GM21723 (cell line): ENCODE measurements at regions not wholly inside any gene's neighbourhood (a gene's known extent, or its start where the extent isn't known, plus 50 kb on each side); places are given as distances from the start of the nearest gene placed in this dataset.
"Not testable (repeated sequence)": the region's sequence is repeated elsewhere in the genome, so short reads cannot be mapped to it uniquely, and the experiment has no call there.

Experiments used
- ATAC-seq: cut with Tn5 transposase; IDR thresholded peaks from one replicate; pipeline ENCODE4 v1.9.1; 2021; ENCODE audit warnings: mild to moderate bottlenecking, moderate library complexity; ENCODE audit not compliant: unreplicated experiment

DNA sequence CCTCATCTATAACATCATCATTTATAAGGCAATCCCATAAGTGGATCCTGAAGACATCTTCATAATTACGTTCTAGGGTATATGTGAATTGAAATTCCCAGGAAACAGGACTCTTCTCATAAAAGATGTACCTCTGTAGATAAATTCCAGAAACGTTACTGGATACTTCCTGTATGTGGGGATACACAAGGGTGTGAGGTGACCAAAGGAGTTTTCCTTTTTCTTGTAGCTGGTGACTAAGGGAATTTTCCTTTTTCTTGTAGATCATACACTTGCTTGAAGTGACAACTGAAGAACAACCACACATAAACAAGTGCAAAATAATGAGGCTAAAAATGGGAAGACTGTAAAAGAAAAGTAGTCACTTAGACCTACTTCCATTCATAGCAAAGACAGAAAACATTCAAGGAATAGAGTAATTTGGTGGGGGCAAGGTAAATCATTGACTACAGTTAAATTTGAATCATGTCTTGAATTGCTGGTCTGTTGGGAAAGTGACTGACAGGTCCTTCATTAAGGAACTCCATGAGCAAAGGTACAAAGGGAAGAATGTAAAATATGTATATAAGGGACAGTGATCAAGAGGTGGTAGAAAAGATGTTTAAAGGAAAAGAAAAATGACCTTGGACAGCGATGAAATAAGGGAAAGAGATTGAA, 53.2 kb upstream of the UBE2E3 start:
- ATAC-seq, result no peak

DNA sequence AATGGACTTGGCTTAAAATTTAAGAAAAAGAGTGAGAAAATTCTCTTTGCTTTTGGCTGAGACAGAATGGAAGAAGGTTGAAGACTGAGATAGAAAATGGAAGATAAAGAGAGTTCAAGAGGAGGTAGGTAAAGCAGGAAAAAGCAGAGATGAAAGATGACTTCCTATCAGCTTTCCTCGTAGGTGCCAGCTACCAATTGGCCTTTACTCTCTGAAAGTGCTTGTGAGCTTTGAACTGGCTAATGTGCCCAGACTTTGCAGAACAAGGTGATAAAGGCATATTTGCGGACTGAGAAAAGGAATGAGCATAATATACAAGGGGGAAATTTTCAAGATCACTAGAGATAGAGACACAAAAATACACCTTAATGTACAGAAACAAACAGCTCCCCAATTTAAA, 54.7 kb upstream of the UBE2E3 start:
- ATAC-seq, result no peak

DNA sequence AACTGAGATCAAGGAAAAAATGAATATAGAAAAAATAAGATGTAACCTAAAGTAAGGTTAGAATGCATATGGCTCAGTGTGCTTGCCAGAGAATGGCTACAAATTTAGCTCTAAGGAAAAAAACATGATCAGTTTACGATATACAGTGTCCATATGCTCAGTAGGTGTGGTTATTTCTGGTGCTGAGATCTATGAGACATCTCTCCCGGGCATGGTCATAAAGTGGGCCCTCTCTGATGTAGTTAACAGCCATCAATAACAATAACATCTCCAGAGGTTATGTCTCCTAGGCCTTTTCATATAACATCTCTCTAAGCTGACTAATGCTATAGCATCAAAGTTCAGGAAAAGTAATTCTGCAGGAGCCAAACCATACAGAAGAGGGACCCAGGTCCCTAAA, 56.3 kb upstream of the UBE2E3 start:
- ATAC-seq, result no peak

DNA sequence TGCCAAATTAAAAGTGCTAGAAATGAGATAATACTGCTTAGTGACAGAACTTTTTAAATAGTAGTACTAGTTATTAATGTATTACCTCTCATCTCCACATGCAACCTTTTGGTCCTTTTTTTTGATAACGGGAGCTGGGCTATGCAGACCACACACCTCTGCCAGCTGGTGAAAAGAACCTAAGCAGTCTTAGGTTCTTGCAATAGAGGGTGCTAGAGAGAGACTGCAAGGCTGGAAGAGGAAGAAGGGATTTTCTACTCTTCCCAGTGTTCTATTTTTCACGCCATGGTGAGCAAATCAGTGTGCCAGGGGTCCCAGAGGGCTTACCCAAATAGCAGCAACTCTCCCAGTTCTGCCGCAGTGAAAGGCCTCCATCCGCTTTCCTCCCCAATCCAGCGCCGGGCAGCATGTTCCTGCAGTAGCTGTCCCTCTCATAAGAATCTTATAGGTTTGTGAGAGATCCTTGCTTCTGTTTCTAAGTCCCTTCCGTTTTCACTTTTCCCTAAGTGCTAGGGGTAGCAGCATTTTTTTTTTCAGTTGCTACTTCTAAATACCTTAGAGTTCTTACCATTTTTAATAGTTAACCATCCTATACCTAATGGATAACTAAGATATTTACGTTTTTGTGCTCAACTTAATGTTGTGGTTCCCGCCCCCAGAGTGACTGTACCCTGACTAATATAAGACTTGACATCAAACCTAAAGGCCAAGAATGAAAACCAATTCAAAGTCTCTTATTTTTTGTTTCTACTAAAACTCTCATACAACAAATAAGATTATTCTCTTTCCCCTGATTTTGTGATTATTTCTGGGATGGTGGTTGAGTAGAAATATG, 69.4 kb upstream of the UBE2E3 start:
- no peak for ATAC-seq

DNA sequence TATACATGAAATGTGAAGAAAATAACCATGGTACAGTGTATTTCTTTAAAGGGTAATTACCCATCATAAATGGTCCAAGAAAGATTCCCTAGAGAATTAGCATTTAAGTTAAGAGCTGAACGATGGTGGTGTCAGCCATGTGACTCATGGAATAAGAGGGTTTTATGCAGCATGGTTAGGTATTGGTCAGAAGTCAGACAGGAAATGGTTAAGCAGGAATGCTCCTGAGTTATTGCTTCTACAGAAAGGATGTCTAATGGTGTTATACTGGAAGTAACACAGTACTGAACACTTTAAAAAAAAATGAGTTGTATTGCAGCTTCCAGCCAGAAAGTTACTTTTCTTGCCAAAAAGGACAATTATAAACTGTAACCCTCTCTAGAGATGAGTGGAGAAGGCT, 72.7 kb upstream of the UBE2E3 start:
- ATAC-seq, result no peak

DNA sequence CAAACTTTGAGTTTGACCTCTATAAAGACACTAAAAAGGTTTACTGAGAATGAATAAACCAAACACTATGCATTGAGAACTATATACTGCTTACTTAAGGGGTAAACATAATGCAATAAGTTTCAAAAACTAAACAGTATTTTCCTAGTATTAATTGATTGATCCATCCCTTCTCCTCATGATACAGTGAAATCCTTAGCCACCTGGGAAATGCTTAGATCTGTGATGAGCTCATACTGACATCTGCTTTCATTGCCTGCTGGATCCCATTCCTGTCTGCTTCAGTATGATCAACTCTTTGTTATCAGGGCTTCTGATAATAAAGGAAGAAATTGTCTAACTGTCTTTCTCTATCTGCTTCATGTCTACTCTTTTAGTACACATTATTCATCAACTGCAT, 74.9 kb upstream of the UBE2E3 start:
- no peak for ATAC-seq

DNA sequence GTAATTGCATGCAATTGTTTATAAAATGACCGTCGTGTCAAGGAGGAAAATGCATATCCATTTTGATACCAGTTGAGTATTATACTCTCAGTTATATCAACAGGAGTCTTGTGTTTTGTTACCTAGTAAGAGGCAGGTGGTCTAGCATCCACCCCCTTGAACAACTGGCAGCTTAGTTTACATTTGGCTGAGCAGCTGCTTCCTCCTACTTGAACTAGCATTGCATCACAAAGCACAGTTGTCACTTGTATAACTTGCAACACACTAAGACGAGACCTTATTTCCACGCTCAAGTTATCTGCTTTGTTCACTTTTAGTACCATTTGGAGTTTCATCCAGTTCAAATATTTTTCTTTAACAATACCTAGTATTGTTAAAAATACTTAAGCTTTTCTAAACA, 75.4 kb upstream of the UBE2E3 start:
- no peak for ATAC-seq

DNA sequence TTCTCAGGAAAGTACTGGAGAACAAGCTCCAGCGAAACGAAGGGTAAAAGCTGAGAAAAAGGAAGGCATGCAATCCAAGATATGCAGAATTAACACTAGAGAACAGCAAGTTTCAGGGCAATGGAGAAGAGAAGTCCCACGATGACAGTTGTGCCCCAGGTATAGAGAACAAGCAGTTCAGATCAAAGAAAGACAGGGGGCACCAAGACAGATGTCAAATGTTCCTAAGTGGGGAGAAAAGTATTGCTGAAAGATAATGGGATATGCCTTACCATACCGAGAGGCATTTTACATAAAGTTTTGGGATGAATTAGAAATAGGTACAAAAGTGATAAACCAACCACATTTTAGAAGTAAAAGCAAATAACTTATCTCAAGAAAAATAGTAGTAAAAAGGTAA, 79.1 kb upstream of the UBE2E3 start:
- ATAC-seq, result no peak

DNA sequence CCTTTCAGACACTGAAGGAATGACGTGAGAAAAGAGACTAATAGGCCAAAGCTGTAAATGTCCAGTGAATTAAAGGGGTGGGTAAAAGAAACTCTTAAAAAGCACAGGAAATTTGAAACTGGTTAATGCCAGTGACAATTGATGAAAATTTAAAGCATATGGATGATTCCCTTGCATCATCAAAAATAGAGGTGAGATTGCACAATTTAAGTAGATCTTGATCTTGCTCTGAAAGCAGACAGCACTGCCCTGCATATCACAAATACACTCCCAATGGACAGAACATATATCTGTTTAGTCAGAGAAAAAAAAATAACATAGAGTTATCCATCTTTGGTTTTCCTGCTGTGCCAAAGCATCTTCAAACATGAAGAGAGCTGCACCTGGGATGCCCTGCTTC, 86.7 kb upstream of the UBE2E3 start:
- no peak for ATAC-seq

DNA sequence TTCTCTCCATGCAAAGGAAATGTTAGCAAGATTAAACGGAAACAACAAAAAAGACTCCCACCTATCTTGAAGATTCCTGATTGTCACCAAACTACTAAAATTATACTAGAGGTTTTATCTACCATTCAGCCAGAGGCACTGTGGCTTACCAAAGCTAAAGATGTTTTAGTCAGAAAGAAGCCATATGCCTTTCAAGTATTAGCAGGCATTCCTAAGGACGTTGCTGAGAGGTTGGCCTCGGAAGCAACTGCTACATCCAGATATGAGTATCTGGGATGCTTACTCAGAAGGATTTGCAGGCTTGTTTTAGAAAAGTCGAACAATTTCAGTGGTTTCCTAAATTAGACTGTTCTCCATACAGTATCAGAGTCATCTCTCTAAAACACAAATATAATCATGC, 88.3 kb upstream of the UBE2E3 start:
- no peak for ATAC-seq

DNA sequence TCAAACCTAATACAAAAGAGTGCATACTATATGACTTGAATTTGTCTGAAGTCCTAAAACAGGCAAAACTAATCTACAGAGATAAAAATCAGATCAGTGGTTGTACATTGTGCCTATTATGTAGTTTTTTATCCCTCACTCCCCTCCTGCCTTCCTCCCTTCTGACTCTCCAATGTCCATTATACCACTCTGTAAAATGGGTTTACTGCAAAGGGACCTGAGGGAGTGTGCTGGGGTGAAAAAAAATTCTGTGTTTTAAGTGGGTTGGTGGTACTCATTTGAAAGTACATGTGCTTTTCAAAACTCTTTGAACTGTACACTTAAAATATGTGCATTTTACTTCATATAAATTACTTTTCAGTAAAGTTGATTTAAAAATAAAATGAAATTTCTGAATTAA, 89.0 kb upstream of the UBE2E3 start:
- no peak for ATAC-seq

DNA sequence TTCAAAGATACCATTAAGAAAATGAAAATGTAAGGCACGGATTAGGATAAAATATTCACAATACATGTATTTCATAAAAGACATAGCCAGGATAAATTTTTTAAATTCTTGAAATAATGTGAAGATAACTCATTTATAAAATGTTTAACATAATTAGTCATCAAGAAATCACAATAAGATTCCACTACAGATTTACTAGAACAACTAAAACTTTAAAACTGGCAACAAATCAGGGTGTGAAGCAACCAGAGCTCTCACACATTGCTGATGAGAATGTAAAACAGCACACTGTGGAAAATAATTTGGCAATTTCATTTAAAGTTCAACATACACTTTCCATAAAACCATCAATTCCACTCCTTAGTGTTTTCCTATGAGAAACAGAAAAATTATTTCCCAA, 89.6 kb upstream of the UBE2E3 start:
- ATAC-seq, result no peak

DNA sequence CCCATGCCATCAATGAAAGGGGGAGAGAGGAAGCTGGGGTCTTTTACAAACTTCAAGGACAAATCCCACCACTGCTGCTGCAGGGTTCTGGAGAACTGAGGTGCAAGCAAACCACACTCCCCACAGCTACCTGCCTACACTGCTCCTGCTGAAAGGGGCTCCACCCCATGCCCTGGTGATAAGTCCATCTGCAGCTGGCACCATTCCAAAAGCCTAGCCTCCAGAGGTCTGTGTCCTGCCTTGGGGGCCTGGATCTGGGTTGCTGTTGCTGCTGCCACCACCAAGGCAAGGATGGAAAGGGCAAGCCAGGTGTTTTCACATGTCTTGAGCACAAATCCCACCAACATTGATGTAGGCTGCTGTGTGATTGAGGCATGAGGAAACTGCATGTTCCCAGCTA, 97.4 kb upstream of the UBE2E3 start:
- no peak for ATAC-seq

DNA sequence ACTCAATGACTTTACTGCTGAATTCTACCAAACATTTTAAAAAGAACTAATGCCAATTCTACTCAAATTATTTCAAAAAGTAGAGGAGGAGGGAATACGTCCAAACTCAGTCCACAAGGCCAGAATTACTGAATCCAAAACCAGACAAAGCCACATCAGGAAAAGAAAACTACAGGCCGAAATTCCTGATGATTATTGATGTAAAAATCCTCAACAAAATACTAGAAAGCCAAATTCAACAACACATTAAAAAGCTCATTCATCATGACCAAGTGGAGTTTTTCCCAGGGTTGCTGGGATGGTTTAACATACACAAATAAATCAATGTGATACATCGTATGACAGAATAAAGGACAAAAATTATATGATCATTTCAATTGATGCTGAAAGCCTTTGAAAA, 103.9 kb upstream of the UBE2E3 start:
- no peak for ATAC-seq

DNA sequence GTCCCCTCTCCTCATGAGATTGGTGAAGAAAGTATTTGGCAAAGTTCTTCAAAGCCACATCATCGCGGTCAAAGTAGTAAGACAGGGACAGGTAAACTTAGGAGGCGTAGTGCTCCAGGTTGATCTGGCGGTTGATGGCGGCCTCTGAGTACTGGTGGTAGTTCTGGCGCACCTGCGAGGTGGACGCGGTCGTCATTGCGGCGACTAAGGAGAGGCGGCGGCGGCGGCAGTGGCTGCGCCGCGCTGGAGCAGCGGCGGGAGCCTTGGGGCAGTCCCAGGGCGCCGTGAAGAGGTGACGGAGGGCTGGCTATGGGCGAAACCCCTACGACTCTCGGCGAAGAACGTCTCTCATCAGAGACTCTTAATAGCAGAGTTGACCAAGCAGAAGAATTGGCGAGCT, 107.2 kb upstream of the UBE2E3 start:
- ATAC-seq, result no peak

DNA sequence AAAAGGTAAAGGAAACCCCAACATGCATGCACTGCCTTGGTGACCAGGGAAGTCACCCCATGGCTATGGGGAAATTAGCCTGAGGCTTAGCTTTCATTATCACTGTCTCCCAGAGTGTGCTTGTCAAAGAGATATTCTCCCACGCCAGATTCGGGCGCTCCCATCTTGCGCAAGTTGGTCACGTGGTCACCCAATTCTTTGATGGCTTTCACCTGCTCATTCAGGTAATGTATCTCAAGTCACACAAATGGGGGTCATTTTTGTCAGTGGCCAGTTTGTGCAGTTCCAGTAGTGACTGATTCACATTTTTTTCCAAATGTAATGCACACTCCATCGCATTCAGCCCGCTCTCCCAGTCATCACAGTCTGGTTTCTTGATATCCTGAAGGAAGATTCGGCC, 107.6 kb upstream of the UBE2E3 start:
- not testable (repeated sequence) for ATAC-seq

DNA sequence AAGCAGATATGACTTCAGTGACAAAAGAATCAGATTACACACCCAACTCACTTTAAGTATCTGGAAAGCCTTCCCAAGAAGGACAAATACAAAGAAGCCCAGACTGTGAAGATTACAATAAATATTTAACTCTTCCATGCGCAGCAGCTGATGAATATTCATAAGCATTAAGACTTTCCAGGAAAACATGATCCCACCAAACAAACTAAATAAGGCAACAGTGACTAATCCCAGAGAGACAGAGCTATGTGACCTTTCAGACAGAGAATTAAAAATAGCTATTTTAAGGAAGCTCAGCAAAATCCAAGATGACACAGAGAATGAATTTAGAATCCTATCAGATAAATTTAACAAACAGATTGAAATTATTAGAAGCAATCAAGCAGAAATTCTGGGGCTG, 108.2 kb upstream of the UBE2E3 start:
- ATAC-seq, result no peak

DNA sequence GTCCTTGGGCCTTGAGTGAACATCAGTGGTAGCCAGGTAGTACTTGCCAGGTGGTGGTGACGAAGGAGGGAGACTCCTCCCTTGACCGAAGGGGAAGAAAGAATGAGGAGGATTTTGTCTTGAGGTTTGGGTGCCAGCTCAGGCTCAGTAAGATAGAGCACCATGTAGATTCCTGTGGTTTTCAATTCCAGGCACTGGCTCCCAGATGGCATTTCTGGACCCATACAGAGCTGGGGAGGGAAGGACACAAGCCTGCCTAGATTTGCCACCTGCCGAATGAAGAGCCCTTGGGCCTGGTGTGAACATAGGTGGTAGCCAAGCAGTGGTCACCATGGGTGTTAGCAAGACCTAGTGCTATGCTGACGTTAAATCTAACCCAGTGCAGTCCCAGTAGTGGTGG, 108.8 kb upstream of the UBE2E3 start:
- no peak for ATAC-seq

DNA sequence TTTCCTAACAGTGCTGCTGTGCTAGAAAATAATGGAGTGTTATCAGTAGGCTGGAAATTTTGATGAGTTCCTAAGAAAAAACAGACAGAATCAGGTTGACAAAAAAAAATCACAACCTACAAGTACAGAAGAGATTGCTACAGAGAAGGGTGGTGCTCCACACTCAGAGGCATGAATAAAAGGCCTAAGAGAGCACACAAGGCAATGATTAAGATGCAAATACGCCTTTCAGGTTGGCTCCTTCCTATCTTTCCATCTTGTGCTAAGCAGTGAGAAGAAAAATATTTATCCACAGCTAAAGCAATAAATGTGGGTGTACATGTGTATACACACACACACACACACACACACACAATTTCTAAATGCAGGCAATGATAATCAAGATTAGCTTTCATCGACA, 130.6 kb upstream of the UBE2E3 start:
- no peak for ATAC-seq

DNA sequence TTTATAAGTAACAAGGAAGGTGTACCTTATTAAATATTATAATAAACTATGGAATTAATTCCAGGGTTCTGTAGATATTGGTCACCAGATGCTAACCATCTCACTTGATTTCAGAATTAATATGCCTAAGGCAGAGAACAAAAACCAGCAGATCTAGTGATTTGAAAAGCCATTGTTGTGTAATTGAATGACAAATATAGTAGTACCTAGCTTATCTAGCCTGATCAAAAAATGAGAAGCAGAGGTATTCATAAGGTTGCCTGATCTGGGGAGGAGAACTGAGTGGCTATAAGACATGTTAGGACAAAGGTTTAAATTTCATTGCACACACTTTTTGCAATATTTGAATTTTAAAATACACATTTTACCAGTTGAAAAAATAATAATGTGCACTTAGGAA, 132.0 kb upstream of the UBE2E3 start:
- ATAC-seq, result no peak

DNA sequence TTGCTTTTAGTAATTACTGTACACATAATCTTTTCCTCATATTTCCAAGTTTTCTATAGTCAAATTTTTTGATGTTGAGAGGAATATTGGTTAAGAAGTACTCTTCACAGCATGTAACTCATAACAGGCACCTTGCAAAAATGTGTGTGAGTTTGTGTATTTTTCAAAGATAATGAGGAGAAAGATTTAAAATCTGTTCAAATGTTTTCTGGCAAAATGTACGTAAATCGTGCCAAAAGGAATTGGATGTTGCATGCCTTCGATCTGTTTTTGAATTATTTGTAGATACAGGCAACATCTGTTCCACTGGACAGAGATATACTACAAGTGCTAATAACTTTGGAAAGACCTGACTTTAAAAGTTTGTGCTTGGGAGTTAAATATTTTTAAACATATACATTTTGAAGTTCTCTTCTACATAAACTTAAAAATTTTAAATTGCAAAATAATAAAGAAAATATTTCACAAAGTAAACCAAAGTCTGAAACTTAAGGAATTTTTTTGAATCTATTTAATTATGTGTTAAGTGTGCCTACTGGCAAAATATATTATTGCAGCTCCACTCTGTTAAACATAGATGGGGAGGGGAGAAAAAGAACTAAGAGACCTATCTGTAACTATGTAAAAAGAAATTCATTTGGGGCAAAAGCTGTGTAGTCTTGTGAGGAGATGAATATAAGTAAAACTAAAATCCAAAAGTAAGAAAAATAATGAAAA, 133.5 kb upstream of the UBE2E3 start:
- no peak for ATAC-seq

DNA sequence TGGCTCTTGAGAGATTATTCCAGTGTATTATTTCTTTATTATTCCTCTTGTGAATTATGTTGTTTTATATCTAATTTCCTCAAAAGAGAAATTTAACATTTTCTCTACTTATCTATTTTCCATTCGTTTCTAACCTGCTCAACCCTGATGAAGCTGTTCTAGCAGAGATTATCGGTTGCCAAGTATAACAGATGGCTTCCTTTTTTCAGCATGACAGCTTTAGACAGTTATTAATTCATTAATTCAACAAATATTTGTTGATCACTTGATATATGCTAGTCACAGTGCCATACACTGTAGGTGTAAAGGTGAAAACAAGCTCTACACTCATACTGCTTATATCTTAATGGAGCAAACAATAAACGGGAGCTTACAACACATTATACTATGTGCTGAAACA, 137.9 kb upstream of the UBE2E3 start:
- no peak for ATAC-seq
